HS-27A (cell line): ENCODE measurements at regions not wholly inside any gene's neighbourhood (a gene's known extent, or its start where the extent isn't known, plus 50 kb on each side); places are given as distances from the start of the nearest gene placed in this dataset.

ENCODE experiments used
- DNase-seq: peaks from one replicate; pipeline ENCODE4 v3.0.0-alpha.2; 2012; ENCODE audit warnings: low read depth, missing footprints

GRCh38 chr16:79713609-79714309 is 113.2 kb upstream of the MAF start:
- no peak for DNase-seq

DNA sequence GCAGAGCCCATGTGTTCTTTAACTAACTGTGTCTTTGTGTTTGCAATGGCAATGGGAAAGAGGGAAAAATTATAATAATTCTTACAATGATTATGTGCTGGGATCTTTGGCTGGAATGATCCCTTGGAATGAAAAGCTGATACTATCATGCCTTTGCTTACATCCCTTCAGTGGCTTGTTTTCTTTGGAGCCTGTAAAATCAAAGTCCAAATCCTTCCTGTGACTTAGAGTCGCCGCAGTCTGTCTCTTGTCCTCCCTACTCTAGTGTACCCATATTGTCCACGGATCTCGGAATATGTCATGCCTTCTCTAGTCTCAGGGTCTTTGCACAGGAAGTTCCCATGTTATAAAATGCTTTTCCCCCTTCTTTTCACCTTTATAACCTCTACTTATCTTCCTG is 111.7 kb upstream of the MAF start:
- no peak for DNase-seq

- DNase-seq = no peak
Measured at GRCh38 chr16:79707876-79708275, 107.3 kb upstream of the MAF start.

DNA sequence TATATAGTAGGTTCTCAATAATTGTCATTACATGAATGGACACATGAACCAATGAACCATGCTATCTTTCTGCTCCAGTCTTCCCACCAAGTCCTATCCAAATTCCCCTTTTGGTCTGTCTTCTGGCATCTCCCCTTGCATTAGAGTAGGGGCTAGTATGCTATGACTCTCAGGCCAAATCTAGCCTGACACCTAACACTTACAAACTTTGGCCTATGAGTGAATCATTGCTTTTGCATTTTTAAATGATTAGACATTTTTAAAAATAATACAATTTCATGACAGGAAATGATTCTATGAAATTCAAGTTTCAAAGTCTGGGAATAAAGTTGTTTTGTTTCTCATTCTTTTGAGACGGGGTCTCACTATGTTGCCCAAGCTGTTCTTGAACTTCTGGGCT is 102.5 kb upstream of the MAF start:
- no peak for DNase-seq

GRCh38 chr16:79698341-79698753 is 97.8 kb upstream of the MAF start:
- DNase-seq = no peak

DNA sequence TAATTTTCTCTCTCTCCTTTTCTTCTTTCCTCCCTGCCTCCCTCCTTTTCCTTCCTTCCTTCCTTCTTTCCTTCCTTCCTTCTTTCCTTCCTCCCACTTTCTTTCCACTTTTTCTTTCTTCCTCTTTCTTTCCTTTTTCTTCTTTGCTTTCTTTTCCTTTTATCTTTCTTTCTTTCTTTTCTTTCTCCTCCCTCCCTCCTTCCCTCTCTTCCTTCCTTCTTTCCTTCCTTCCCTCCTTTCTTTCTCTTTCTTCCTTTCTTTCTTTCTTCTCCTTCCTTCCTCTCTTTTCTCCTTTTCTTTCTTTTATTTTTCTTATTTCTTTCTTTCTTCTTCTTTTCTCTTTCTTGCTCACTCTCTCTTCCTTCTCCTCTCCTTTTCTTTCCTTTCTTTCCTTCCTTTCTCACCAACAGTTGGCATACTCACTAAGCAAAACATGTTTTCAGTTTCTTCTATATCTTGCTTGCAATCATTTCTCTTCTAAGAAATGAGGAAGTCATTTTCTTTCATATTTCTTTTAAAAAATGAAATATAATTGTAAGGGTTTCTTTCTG is 97.1 kb upstream of the MAF start:
- DNase-seq = no peak

GRCh38 chr16:79691007-79691406 is 90.5 kb upstream of the MAF start:
- no peak for DNase-seq

- DNase-seq = no peak
Measured at GRCh38 chr16:79690159-79690558, 89.6 kb upstream of the MAF start.

GRCh38 chr16:79687249-79688130 is 87.0 kb upstream of the MAF start:
- DNase-seq = no peak

DNA sequence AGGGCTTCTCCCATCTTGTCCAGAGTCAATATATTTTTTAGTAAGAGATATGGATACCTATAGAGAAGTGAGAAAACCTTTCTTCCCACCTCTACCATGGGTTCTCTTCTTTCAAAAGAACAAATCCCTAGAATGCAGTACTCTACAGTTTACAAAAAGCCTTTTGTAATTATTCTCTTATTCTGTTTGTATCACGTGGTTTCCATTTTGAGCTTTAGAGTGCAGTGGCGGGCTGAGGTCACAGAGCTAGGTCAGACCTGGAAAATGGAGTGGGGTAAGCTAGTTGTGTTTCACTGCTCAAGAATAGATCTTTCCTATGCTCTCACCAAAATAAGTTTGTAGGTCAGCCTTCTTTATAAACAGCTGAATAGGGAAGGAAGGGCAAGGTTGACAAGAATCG is 85.3 kb upstream of the MAF start:
- DNase-seq = no peak

DNA sequence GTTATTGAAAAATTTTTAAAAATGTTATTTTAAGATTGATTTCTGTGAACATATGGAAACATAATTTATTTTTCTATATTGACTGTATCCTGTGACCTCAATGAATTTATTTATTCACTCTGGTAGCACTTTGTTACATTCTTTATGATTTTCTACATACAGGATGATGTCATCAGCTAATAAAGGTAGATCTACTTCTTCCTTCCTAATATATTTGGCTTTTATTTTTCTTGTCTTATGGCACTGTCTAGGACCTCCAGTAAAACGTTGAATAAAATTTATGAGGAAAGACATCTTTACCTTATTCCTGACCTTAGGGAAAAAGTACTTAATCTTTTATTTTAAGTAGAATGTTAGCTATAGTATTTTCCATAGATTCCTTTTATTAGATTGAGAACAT is 78.8 kb upstream of the MAF start:
- no peak for DNase-seq

DNA sequence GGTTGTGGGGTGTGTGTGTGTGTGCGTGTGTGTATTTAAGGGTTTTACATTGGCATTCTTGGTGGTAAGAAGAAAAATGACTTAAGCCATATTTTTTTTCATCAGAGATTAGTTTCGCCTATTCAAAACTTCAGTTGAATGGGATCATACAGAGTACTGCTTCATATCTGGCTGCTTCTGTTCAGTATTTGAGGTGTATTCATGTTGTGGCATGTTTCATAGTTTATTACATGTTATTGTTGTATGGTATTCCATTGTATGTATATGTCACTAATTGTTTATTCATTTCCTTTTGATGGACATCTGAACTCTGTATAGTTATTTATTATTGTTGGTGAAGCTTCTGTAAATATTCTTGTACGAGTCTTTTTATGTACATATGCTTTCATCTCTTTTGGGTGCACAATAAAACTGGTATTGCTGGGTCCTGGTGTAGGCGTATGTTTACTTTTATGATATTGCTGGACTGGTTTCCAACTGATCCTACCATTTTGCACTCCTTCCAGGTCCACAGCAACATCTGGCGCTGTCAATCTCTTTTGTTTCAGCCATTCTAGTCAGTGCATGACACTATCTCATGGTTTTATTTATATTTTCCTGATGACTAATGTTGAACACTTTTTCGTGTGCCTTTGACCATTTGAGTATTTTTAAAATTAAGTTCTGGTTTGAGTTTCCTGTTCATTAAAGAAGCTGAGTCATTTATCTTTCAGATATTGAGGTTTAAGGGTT is 77.4 kb upstream of the MAF start:
- no peak for DNase-seq

DNA sequence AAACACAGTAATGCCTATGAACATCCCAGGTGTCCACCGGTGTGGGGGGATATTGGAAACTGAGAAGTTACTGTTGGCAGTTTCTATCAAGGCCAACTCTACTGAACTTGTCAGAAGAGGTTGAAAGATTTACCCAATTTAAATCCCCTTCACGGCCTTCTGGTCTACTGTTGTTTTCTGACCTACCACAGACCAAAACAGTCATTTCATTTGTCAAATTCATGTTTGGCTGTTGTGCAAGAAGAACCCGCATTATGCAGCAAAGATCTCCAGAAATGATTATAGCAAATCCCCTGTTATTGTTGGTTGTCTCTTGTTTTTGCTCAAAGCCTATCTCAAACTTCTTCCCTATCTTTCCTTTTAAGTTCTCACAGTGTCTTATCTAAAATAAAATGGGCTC is 73.1 kb upstream of the MAF start:
- DNase-seq = no peak

- no peak for DNase-seq
Measured at GRCh38 chr16:79672524-79672923, 72.0 kb upstream of the MAF start.

GRCh38 chr16:79668502-79668901 is 68.0 kb upstream of the MAF start:
- no peak for DNase-seq

DNA sequence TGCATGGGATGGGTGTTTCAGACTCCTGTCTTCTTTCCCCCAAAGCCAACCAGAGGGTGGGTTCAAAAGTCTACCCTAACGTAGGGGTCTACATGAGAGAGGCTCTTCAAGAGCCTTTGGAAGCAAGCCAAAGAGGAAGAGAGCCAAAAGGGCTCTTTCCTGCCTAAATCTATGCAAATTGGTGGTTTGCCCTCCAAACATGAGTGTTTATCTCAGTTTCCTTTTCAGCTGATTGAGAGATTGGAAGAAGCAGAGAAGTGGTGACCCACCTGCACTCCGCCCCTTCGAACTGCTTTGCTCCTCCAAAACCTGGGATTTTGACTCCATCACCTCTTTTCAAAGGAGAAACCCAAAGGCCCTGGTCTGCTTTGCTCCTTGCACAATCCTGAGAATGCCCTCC is 65.4 kb upstream of the MAF start:
- no peak for DNase-seq

DNA sequence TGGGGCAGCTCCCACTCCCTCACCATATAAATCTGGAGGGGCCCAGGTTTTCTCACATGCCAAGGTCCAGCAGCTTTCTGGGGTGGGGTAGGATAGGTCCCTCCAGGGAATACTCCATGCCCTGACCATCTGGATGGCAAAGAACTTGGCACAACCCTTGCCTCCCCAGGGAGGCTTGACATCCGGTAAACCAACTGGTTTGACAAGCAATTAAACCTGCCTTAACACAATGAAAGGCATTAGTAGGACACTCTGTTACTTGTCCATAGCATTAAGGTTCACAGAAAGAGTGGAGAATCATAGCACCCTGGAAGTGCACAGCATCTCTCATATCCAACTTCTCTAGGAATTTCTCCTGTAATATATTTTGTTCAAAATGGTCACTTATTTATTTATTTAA is 63.9 kb upstream of the MAF start:
- no peak for DNase-seq

DNA sequence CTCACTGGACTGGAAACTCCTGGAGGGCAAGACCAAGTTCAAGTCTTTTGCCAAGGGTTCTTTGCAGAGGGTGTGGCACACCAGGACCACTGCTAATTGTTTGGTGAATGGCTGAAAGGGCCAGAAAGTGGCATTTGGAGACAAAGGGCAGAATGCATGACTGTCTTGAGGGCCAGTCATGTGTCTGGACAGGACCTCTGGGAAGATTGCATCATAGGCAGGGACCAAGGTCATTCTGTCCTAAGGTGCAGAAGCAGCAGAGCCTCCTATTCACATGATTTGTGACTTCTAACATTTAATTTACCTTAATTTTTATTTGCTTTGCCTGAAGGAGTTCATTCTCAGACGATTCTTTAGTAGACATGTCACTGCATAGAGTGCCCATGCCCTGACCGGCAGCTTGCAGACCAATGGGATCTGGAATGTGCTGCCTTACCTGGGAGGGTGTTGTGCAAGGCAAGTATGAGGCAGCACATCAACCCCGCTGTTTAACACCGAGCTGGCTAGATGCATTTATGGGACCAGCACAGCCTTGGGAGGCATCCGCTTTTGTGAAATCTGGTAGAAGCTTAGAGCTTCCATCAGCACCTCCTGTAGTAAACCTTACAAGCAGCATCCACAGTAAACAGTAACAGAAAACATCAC is 62.3 kb upstream of the MAF start:
- no peak for DNase-seq

DNA sequence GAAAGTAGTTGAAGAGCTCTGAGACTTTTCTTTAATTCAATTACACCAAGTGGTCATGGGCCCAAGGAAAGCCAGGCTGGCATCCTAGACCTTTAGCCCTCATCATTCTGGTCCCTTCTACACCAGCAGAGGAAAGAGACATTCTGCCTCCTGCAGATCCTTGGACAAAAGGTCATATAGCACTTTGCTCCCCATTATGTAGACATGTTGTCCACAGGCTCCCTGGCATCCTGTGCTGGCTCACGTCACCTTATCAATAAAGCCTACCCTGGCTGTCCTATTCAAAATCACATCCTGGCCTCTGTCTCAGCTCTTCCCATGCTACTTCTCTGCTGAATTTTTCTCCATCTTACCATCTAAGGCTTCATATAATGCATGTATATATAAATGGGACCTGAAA is 61.6 kb upstream of the MAF start:
- no peak for DNase-seq

GRCh38 chr16:79661578-79661977 is 61.0 kb upstream of the MAF start:
- DNase-seq = no peak

GRCh38 chr16:79659344-79659743 is 58.8 kb upstream of the MAF start:
- no peak for DNase-seq
